NCI-H128 (cell line): ENCODE measurements at regions not wholly inside any gene's neighbourhood (a gene's known extent, or its start where the extent isn't known, plus 50 kb on each side); places are given as distances from the start of the nearest gene placed in this dataset.
"Not testable (repeated sequence)": the region's sequence is repeated elsewhere in the genome, so short reads cannot be mapped to it uniquely, and the experiment has no call there.

Source experiments
- DNase-seq: peaks from one replicate; lab custom pipeline; 2025; ENCODE audit not compliant: unreplicated experiment; lab: John Stamatoyannopoulos, UW

GRCh38 chr14:66315548-66315947 is 170.6 kb upstream of the CCDC196 start:
- DNase-seq, result no peak

- no peak for DNase-seq
Measured at GRCh38 chr14:66322564-66322963, 163.6 kb upstream of the CCDC196 start.

DNA sequence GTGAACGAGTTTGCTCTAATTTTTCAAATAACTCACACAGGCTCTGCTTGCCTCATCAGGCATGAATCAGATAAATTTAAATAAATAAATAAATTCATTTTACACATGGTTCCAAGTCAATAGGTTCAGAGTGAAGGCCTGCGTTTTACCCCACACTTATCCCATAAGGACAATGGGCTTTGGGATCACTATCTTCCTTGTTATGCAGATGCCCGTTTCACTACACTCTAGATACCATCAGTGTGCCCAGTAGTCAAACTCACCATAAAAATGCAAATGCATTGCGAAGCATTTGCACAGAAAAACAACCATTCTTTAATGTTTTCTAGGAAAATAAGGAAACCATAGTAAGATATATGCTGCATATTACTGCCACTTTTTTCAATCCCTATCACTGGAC is 155.9 kb upstream of the CCDC196 start:
- DNase-seq, result no peak

DNA sequence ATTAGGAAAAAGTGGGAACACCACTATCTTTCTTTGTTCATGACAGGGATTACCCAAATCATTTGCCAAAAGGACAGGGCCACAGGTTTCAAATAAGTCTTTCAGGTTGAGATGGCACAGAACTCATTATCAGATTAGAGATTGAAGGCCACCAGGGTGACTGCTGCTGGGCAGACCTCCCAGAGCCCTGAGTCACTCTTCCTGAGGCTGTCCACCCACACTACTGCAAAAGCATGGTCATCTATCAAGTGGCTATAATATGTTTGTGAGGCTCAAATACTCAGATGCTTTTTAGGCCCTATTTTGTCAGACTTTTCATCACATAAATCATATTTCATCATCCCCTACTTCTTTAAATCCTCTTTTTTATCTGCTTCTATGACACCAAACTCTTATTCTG is 155.3 kb upstream of the CCDC196 start:
- no peak for DNase-seq

DNA sequence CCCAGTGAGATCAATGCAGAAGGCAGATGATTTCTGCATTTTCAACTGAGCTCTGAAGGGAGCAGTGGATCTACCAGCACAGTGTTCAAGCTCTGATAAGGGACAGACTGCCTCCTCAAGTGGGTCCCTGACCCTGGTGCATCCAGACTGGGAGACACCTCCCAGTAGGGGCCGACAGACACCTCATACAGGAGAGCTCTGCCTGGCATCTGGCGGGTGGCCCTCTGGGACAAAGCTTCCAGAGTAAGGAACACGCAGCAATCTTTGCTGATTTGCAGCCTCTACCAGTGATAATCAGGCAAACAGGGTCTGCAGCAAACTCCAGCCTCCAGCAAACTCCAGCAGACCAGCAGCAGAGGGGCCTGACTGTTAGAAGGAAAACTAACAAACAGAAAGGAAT is 152.9 kb upstream of the CCDC196 start:
- DNase-seq, result not testable (repeated sequence)

GRCh38 chr14:66341239-66341638 is 144.9 kb upstream of the CCDC196 start:
- no peak for DNase-seq

GRCh38 chr14:66345986-66346385 is 140.2 kb upstream of the CCDC196 start:
- no peak for DNase-seq

DNA sequence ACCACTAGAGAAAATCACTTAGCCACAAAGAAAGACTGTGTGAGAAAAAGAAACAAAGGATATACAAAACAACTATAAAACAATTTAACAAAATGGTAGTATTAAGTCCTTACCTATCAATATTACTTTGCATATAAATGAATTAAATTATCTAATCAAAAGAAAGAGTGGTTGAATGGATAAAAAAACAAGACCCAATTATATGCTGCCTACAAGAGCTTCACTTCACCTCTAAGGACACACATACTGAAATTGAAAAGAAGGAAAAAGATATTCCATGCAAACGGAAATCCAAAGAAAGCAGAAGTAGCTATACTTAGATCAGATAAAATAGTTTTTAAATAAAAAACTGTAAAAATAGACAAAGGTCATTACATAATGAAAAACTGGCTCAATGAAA is 134.9 kb upstream of the CCDC196 start:
- no peak for DNase-seq

GRCh38 chr14:66359500-66359899 is 126.7 kb upstream of the CCDC196 start:
- peak; percentile 23 for DNase-seq

- no peak for DNase-seq
Measured at GRCh38 chr14:66360366-66360926, 125.7 kb upstream of the CCDC196 start.

- DNase-seq, result no peak
Measured at GRCh38 chr14:66361013-66361412, 125.2 kb upstream of the CCDC196 start.

- no peak for DNase-seq
Measured at GRCh38 chr14:66365388-66365787, 120.8 kb upstream of the CCDC196 start.

GRCh38 chr14:66369157-66369697 is 116.9 kb upstream of the CCDC196 start:
- no peak for DNase-seq

- DNase-seq, result no peak
Measured at GRCh38 chr14:66371776-66372175, 114.4 kb upstream of the CCDC196 start.

GRCh38 chr14:66375046-66375964 is 110.9 kb upstream of the CCDC196 start:
- DNase-seq, result no peak

- no peak for DNase-seq
Measured at GRCh38 chr14:66377574-66377973, 108.6 kb upstream of the CCDC196 start.

- DNase-seq, result no peak
Measured at GRCh38 chr14:66378712-66379505, 107.3 kb upstream of the CCDC196 start.

DNA sequence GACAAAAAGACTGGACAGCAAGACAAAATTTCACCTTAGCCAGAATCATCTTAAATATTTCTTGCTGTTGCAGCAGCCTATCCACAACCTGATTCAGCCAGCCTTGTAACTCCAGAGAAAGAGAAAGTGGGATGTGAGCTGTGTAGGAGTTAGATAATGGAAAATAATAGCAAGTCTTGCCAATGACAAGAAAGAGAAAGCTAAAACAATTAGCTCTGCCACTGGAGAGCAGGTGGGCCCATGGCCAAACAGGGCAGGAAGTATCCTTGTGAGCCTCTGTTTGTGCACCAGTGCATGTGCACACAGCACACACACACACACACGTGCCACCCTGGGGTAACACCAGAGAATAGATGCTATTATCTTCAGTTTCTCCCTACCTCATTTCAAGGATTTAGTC is 106.0 kb upstream of the CCDC196 start:
- DNase-seq, result no peak

- DNase-seq, result no peak
Measured at GRCh38 chr14:66381755-66382154, 104.4 kb upstream of the CCDC196 start.

GRCh38 chr14:66383257-66383656 is 102.9 kb upstream of the CCDC196 start:
- no peak for DNase-seq

- no peak for DNase-seq
Measured at GRCh38 chr14:66383771-66384170, 102.4 kb upstream of the CCDC196 start.
